Loucy (cell line): ENCODE measurements at regions not wholly inside any gene's neighbourhood (a gene's known extent, or its start where the extent isn't known, plus 50 kb on each side); places are given as distances from the start of the nearest gene placed in this dataset.

Experiments
- H2AFZ ChIP-seq: fragments of 200-600 bp; sonication (generic); 2 replicates; pipeline ENCODE4 v1.6.0; 2016; ENCODE audit warnings: antibody characterized with exemption, mild to moderate bottlenecking, low read length, moderate library complexity
- H3F3A ChIP-seq: fragments of 200-600 bp; 2 replicates; pipeline ENCODE4 v1.6.0; 2016; ENCODE audit warnings: antibody characterized with exemption, low read depth, mild to moderate bottlenecking
- H3K27me3 ChIP-seq: fragments of 200-600 bp; sonication (generic); 2 replicates; pipeline ENCODE4 v1.6.1; 2014; ENCODE audit warnings: low read length, mild to moderate bottlenecking; ENCODE audit not compliant: insufficient read depth, poor library complexity, severe bottlenecking
- H3K36me3 ChIP-seq: fragments of 200-600 bp; sonication (generic); 2 replicates; pipeline ENCODE4 v1.6.1; 2016; ENCODE audit warnings: low read length; ENCODE audit not compliant: insufficient read depth
- H3K4me1 ChIP-seq: fragments of 200-600 bp; sonication (generic); 2 replicates; pipeline ENCODE4 v1.5.1; 2014; ENCODE audit warnings: low read length, mild to moderate bottlenecking; ENCODE audit not compliant: insufficient read depth, poor library complexity, severe bottlenecking
- H3K4me2 ChIP-seq: fragments of 200-600 bp; sonication (generic); 2 replicates; pipeline ENCODE4 v1.6.0; 2014; ENCODE audit warnings: antibody characterized with exemption, low read length, low read depth, mild to moderate bottlenecking; ENCODE audit not compliant: poor library complexity, severe bottlenecking
- H3K4me3 ChIP-seq: fragments of 200-600 bp; sonication (generic); 2 replicates; pipeline ENCODE4 v1.5.1; 2014; ENCODE audit warnings: low read length, mild to moderate bottlenecking, mixed read lengths; ENCODE audit not compliant: poor library complexity, severe bottlenecking
- H3K79me2 ChIP-seq: fragments of 200-600 bp; sonication (generic); 2 replicates; pipeline ENCODE4 v1.6.1; 2014; ENCODE audit warnings: low read length; ENCODE audit not compliant: insufficient read depth
- H3K9ac ChIP-seq: fragments of 200-600 bp; sonication (generic); 2 replicates; pipeline ENCODE4 v1.6.0; 2014; ENCODE audit warnings: mild to moderate bottlenecking, low read depth, low read length, moderate library complexity; ENCODE audit not compliant: poor library complexity, severe bottlenecking
- H3K9me2 ChIP-seq: fragments of 200-600 bp; sonication (generic); replicated peaks from 2 replicates; pipeline ENCODE4 v1.6.1; 2016; ENCODE audit warnings: low read depth, low read length, mixed read lengths
- H3K9me3 ChIP-seq: fragments of 200-600 bp; sonication (generic); 2 replicates; pipeline ENCODE4 v1.6.1; 2014; ENCODE audit warnings: mild to moderate bottlenecking, antibody characterized with exemption, low read length, low read depth; ENCODE audit not compliant: insufficient read depth
- H4K20me1 ChIP-seq: fragments of 200-600 bp; sonication (generic); 2 replicates; pipeline ENCODE4 v1.6.0; 2014; ENCODE audit warnings: antibody characterized with exemption, low read length, mild to moderate bottlenecking; ENCODE audit not compliant: insufficient read depth, poor library complexity, severe bottlenecking
- CTCF ChIP-seq: fragments of 200-600 bp; sonication (generic); conservative IDR thresholded peaks from 2 replicates; pipeline ENCODE4 v1.5.1; 2014; ENCODE audit warnings: mild to moderate bottlenecking, antibody characterized with exemption, low read length
- EZH2phosphoT487 ChIP-seq: fragments of 200-600 bp; IDR thresholded peaks from 2 replicates; pipeline ENCODE4 v1.6.1; 2018; ENCODE audit warnings: antibody characterized with exemption, mild to moderate bottlenecking, moderate library complexity, borderline replicate concordance

- H3K36me3 ChIP-seq, result no peaks in the 10 kb centered on the region
- no peaks in the 10 kb centered on the region for H3K27me3 ChIP-seq
- no peaks in the 10 kb centered on the region for H3K9me2 ChIP-seq
- H2AFZ ChIP-seq, result no peak overlapping the region
- TF ChIP-seq EZH2phosphoT487 (no peak), CTCF (no peak)
- H3K9ac ChIP-seq, result no peak overlapping the region
- no peak overlapping the region for H3K4me3 ChIP-seq
- H3K9me3 ChIP-seq, result peaks cover 3% of the 10 kb centered on the region; the same call in 1 of the 2 replicates
- peaks cover 5% of the 10 kb centered on the region for H3F3A ChIP-seq
- H4K20me1 ChIP-seq, result no peaks in the 10 kb centered on the region
- no peak overlapping the region for H3K4me2 ChIP-seq
- peaks cover 66% of the 10 kb centered on the region for H3K4me1 ChIP-seq
- H3K79me2 ChIP-seq, result no peaks in the 10 kb centered on the region
Measured at GRCh38 chr13:48153186-48153585, 58.3 kb upstream of the MED4 start.

- Histone ChIP-seq H3K36me3 (no peaks in the 10 kb centered on the region), H3K27me3 (no peaks in the 10 kb centered on the region), H3K4me3 (peak overlapping the region; percentile 31), H3K79me2 (no peaks in the 10 kb centered on the region), H3K4me1 (peaks cover 65% of the 10 kb centered on the region), H2AFZ (peak overlapping the region; percentile 36; the same call in 1 of the 2 replicates), H3K9me3 (peaks cover 3% of the 10 kb centered on the region; the same call in 1 of the 2 replicates), H3F3A (peaks cover 5% of the 10 kb centered on the region), H3K9me2 (no peaks in the 10 kb centered on the region), H4K20me1 (no peaks in the 10 kb centered on the region), H3K4me2 (peak overlapping the region; percentile 60), H3K9ac (peak overlapping the region; percentile 13)
- TF ChIP-seq CTCF (no peak), EZH2phosphoT487 (no peak)
Measured at GRCh38 chr13:48151363-48152161, 56.7 kb upstream of the MED4 start.

- H4K20me1 ChIP-seq, result no peaks in the 10 kb centered on the region
- peaks cover 5% of the 10 kb centered on the region for H3F3A ChIP-seq
- H3K4me2 ChIP-seq, result peak overlapping the region; percentile 33
- peak overlapping the region; percentile 66 for H3K9ac ChIP-seq
- H3K4me1 ChIP-seq, result peaks cover 57% of the 10 kb centered on the region
- H3K79me2 ChIP-seq, result no peaks in the 10 kb centered on the region
- peak overlapping the region; percentile 79 for H2AFZ ChIP-seq
- no peaks in the 10 kb centered on the region for H3K36me3 ChIP-seq
- H3K9me2 ChIP-seq, result no peaks in the 10 kb centered on the region
- H3K9me3 ChIP-seq, result peaks cover 3% of the 10 kb centered on the region; the same call in 1 of the 2 replicates
- TF ChIP-seq CTCF (no peak), EZH2phosphoT487 (no peak)
- peak overlapping the region; percentile 20 for H3K4me3 ChIP-seq
- no peaks in the 10 kb centered on the region for H3K27me3 ChIP-seq
Measured at GRCh38 chr13:48148454-48148853, 53.5 kb upstream of the MED4 start.
